Vagina (tissue), 2 donors: ENCODE measurements at regions not wholly inside any gene's neighbourhood (a gene's known extent, or its start where the extent isn't known, plus 50 kb on each side); places are given as distances from the start of the nearest gene placed in this dataset.

Experiments
- CTCF ChIP-seq, 3 experiments: fragments of 450-650 bp in 2 of 3; fragments of 200-600 bp in 1 of 3; sonication (generic) in 1 of 3; IDR thresholded peaks; one replicate each; pipeline ENCODE4 v1.5.1; 2017 to 2019; ENCODE audit warnings: antibody characterized with exemption in 3 of 3, mild to moderate bottlenecking in 2 of 3, moderate library complexity in 2 of 3
- POLR2AphosphoS5 ChIP-seq, 2 donors: sonication (generic); formaldehyde crosslinking; IDR thresholded peaks; one replicate each; pipeline ENCODE4 v1.9.0; 2017; ENCODE audit warnings: antibody characterized with exemption in 2 of 2, mild to moderate bottlenecking in 2 of 2, low read depth in 1 of 2; ENCODE audit not compliant: insufficient read depth in 1 of 2

GRCh38 chr2:53347269-53347668 lies 420.3 kb upstream of the CHAC2 start:
- TF ChIP-seq POLR2AphosphoS5 (IDR thresholded peaks at IDR 0.05; ENCODE audit: insufficient read depth in 1 of 2, low read depth in 1 of 2) (no peak), CTCF (IDR thresholded peaks at IDR 0.05) (no peak)
